ENCODE measurements at regions not wholly inside any gene's neighbourhood (a gene's known extent, or its start where the extent isn't known, plus 50 kb on each side); places are given as distances from the start of the nearest gene placed in this dataset.
"Not testable (repeated sequence)": the region's sequence is repeated elsewhere in the genome, so short reads cannot be mapped to it uniquely, and the experiment has no call there.

- H3K4me3 ChIP-seq (ENCODE audit: low read depth, low read length): no peak overlapping the region
- H3K9me3 ChIP-seq: no peaks in the 10 kb centered on the region
- no peaks in the 10 kb centered on the region for H3K27me3 ChIP-seq
- TF ChIP-seq CTCF (IDR thresholded peaks at IDR 0.05; ENCODE audit: low read depth, low read length): no peak
- no peaks in the 10 kb centered on the region for H3K36me3 ChIP-seq
- H3K4me1 ChIP-seq: peaks cover 10% of the 10 kb centered on the region
- DNase-seq: no peak
These were observed 70.4 kb downstream of the TDRD15 start for GRCh38 chr2:21194147-21194546.

- Histone ChIP-seq H3K4me1 (peaks cover 10% of the 10 kb centered on the region), H3K4me3 (ENCODE audit: low read depth, low read length) (no peak overlapping the region), H3K27me3 (no peaks in the 10 kb centered on the region), H3K36me3 (no peaks in the 10 kb centered on the region), H3K9me3 (no peaks in the 10 kb centered on the region)
- TF ChIP-seq CTCF (IDR thresholded peaks at IDR 0.05; ENCODE audit: low read depth, low read length): no peak
- DNase-seq: no peak
These were observed 71.1 kb downstream of the TDRD15 start for GRCh38 chr2:21194858-21195271.

GRCh38 chr2:21195326-21195725 lies 71.6 kb downstream of the TDRD15 start:
- no peak for DNase-seq
- Histone ChIP-seq H3K4me1 (peaks cover 10% of the 10 kb centered on the region), H3K36me3 (no peaks in the 10 kb centered on the region), H3K27me3 (no peaks in the 10 kb centered on the region), H3K4me3 (ENCODE audit: low read depth, low read length) (no peak overlapping the region), H3K9me3 (no peaks in the 10 kb centered on the region)
- no peak for TF ChIP-seq CTCF (IDR thresholded peaks at IDR 0.05; ENCODE audit: low read depth, low read length)

- TF ChIP-seq CTCF (IDR thresholded peaks at IDR 0.05; ENCODE audit: low read depth, low read length): no peak
These were observed 74.9 kb downstream of the TDRD15 start for GRCh38 chr2:21198637-21199036.

GRCh38 chr2:21203976-21204375 lies 80.2 kb downstream of the TDRD15 start:
- no peak overlapping the region for H3K4me3 ChIP-seq (ENCODE audit: low read depth, low read length)
- H3K9me3 ChIP-seq: no peaks in the 10 kb centered on the region
- H3K36me3 ChIP-seq: no peaks in the 10 kb centered on the region
- DNase-seq: no peak
- TF ChIP-seq CTCF (IDR thresholded peaks at IDR 0.05; ENCODE audit: low read depth, low read length): no peak
- H3K27me3 ChIP-seq: no peaks in the 10 kb centered on the region
- H3K4me1 ChIP-seq: no peaks in the 10 kb centered on the region

More at GRCh38 chr2:21198637-21199036, 74.9 kb downstream of the TDRD15 start:
- H3K27me3 ChIP-seq: no peaks in the 10 kb centered on the region
- DNase-seq: no peak
- no peak overlapping the region for H3K4me3 ChIP-seq (ENCODE audit: low read depth, low read length)
- peaks cover 10% of the 10 kb centered on the region for H3K4me1 ChIP-seq
- H3K9me3 ChIP-seq: no peaks in the 10 kb centered on the region
- H3K36me3 ChIP-seq: no peaks in the 10 kb centered on the region

- not testable (repeated sequence) for H3K4me3 ChIP-seq (ENCODE audit: low read depth, low read length); H3K9me3 ChIP-seq; H3K36me3 ChIP-seq; H3K27me3 ChIP-seq; H3K4me1 ChIP-seq; DNase-seq
These were observed 90.3 kb downstream of the TDRD15 start for GRCh38 chr2:21214085-21214484.

GRCh38 chr2:21217442-21217841 lies 93.7 kb downstream of the TDRD15 start:
- H3K27me3 ChIP-seq: no peaks in the 10 kb centered on the region
- no peak for DNase-seq
- no peak overlapping the region for H3K4me3 ChIP-seq (ENCODE audit: low read depth, low read length)
- H3K9me3 ChIP-seq: no peaks in the 10 kb centered on the region
- no peak for TF ChIP-seq CTCF (IDR thresholded peaks at IDR 0.05; ENCODE audit: low read depth, low read length)
- 0 out of 2 replicates have a peak, but pooled peaks cover 3% of the 10 kb centered on the region for H3K4me1 ChIP-seq
- no peaks in the 10 kb centered on the region for H3K36me3 ChIP-seq

Data from BE2C (cell line).